ENCODE measurements at regions not wholly inside any gene's neighbourhood (a gene's known extent, or its start where the extent isn't known, plus 50 kb on each side); places are given as distances from the start of the nearest gene placed in this dataset.

DNA sequence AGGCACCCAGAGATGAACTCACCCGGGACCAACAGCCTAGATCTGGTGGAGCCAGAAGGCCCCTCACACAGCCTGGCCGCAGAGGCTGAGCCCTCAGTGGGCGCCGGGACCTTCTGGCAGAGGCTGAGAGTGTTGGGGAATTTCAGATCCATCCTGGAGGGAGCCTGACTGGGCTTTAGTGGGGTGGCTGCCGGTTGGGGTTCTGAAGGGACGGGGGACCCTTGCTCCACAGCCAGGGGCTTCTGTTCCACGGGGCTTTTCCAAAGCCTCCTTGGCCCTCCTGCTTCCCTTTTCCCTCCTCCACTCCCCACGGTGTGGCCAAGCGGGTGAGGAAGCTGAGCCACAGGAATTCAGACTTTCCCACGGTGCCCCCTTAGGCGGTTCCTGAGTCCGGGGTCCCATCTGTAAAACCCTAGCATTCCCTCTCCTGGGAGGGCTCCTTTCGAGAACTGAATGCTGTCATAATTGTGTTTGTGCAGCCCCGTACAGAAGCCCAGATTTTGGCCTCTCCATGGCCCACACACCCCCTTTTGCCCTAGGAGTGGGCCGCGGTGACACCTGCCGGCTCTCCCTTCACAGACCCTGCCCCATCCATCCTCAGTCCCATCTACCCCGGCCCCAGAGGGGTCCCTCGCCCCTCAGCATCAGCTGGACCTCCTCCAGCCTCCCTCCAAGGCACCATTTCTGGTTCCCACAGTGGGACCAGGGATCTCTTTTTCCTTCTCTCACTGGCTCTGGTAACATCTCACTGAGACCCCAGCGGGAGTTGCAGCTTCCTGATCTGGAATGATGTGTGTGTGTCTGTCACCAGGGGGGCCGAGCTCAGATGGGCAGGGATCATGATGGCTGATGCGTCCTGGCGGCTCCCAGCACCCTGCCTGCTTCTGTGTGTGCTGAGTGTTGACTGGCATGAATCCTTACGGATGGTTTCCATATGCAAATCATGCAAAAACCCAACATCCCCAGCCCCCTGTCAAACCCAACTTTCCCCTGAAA, 1048.4 kb downstream of the TBC1D22A start:
- no peak for DNase-seq (ENCODE audit: extremely low read depth, low read depth)
- no peak for TF ChIP-seq CTCF (IDR thresholded peaks at IDR 0.05; ENCODE audit: low read depth, low read length, missing control alignments)
- no peak overlapping the region for H3K4me3 ChIP-seq (replicated peaks; ENCODE audit: low read depth, low read length)

- H3K4me3 ChIP-seq (replicated peaks; ENCODE audit: low read depth, low read length): no peak overlapping the region
- TF ChIP-seq CTCF (IDR thresholded peaks at IDR 0.05; ENCODE audit: low read depth, low read length, missing control alignments): no peak
- no peak for DNase-seq (ENCODE audit: extremely low read depth, low read depth)
These were observed 1046.6 kb downstream of the TBC1D22A start for GRCh38 chr22:47808886-47809620.

DNA sequence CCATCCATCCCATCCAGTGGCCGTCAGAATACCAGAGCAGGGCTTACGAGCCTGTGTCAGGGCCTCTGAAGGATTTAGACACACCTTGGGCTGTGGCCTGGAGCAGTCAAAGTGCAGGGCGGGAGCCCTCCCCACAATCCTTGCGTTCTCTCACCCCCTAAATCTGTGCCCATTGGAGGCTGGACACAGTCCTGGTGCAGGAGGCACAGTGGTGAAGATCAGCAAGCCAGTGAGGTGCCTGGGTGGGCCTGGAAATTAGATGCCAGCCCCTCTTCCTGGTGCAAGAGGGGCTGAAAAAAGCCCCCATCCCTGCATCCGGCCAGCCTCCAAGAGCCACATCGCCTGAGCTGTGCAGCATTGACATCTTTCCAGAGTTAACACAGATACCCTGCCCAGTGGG, 1045.8 kb downstream of the TBC1D22A start:
- no peak for TF ChIP-seq CTCF (IDR thresholded peaks at IDR 0.05; ENCODE audit: low read depth, low read length, missing control alignments)
- H3K4me3 ChIP-seq (replicated peaks; ENCODE audit: low read depth, low read length): no peak overlapping the region
- no peak for DNase-seq (ENCODE audit: extremely low read depth, low read depth)

DNA sequence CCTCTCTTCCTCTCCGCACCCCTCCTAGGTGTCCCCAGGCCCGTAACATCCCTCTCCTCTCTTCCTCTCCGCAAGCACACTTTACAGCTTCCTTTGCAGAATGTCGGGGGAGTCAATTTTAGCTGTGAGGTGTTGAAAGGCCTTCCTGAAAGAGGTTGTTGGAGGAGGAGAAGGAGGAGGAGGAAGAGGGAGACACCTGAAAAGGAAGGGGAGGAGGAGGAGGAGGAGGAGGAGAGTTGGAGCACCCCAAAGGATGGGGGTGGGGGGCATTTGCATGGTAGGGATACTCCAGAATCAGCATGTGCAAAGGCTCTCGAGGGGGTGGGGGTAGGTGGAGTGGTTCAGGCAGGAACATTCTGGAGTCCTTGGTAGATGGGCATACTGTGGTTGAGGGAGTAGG, 1045.1 kb downstream of the TBC1D22A start:
- H3K4me3 ChIP-seq (replicated peaks; ENCODE audit: low read depth, low read length): no peak overlapping the region
- no peak for TF ChIP-seq CTCF (IDR thresholded peaks at IDR 0.05; ENCODE audit: low read depth, low read length, missing control alignments)
- no peak for DNase-seq (ENCODE audit: extremely low read depth, low read depth)

GRCh38 chr22:47806894-47807293, 1044.4 kb downstream of the TBC1D22A start:
- no peak for TF ChIP-seq CTCF (IDR thresholded peaks at IDR 0.05; ENCODE audit: low read depth, low read length, missing control alignments)
- H3K4me3 ChIP-seq (replicated peaks; ENCODE audit: low read depth, low read length): no peak overlapping the region
- DNase-seq (ENCODE audit: extremely low read depth, low read depth): no peak

- no peak overlapping the region for H3K4me3 ChIP-seq (replicated peaks; ENCODE audit: low read depth, low read length)
- no peak for TF ChIP-seq CTCF (IDR thresholded peaks at IDR 0.05; ENCODE audit: low read depth, low read length, missing control alignments)
- DNase-seq (ENCODE audit: extremely low read depth, low read depth): no peak
These were observed 1043.0 kb downstream of the TBC1D22A start for GRCh38 chr22:47805394-47805935.
